Endodermal cell (in vitro differentiated cells): ENCODE measurements at regions not wholly inside any gene's neighbourhood (a gene's known extent, or its start where the extent isn't known, plus 50 kb on each side); places are given as distances from the start of the nearest gene placed in this dataset.

Source experiments
- DNase-seq: peaks from one replicate; pipeline ENCODE4 v3.0.0-alpha.2; 2017
- H3K27ac ChIP-seq: 2 replicates; pipeline ENCODE4 v1.5.1; 2013; ENCODE audit warnings: mild to moderate bottlenecking, low read depth, low read length, moderate library complexity
- H3K27me3 ChIP-seq: 2 replicates; pipeline ENCODE4 v1.6.1; 2013; ENCODE audit warnings: mild to moderate bottlenecking, low read length, moderate library complexity; ENCODE audit not compliant: insufficient read depth, control insufficient read depth, poor library complexity, severe bottlenecking
- H3K36me3 ChIP-seq: 2 replicates; pipeline ENCODE4 v1.7.0; 2013; ENCODE audit warnings: mild to moderate bottlenecking, low read length, moderate library complexity; ENCODE audit not compliant: control insufficient read depth, insufficient read depth
- H3K4me1 ChIP-seq: one replicate; pipeline ENCODE4 v1.7.0; 2013; ENCODE audit warnings: low read length; ENCODE audit not compliant: control insufficient read depth, insufficient read depth
- H3K4me3 ChIP-seq: 2 replicates; pipeline ENCODE4 v1.5.1; 2013; ENCODE audit warnings: mild to moderate bottlenecking, low read length, moderate library complexity
- H3K9ac ChIP-seq: 2 replicates; pipeline ENCODE4 v1.6.1; 2013; ENCODE audit warnings: mild to moderate bottlenecking, low read length, moderate library complexity; ENCODE audit not compliant: poor library complexity, severe bottlenecking; ENCODE audit errors: extremely low read depth
- H3K9me3 ChIP-seq: 2 replicates; pipeline ENCODE4 v1.6.1; 2013; ENCODE audit warnings: mild to moderate bottlenecking, low read length, moderate library complexity; ENCODE audit not compliant: control insufficient read depth
- H3K27ac Mint-ChIP-seq: 2 replicates; pipeline ENCODE4 v1.8.0; 2020; ENCODE audit warnings: mixed read lengths
- H3K27me3 Mint-ChIP-seq: 2 replicates; pipeline ENCODE4 v1.8.0; 2021; ENCODE audit warnings: mild to moderate bottlenecking, mixed read lengths; ENCODE audit not compliant: insufficient read depth
- H3K36me3 Mint-ChIP-seq: 2 replicates; pipeline ENCODE4 v1.8.0; 2020; ENCODE audit warnings: low read depth, mixed read lengths
- H3K4me1 Mint-ChIP-seq: 2 replicates; pipeline ENCODE4 v1.8.0; 2020; ENCODE audit warnings: mixed read lengths
- H3K4me3 Mint-ChIP-seq: 2 replicates; pipeline ENCODE4 v1.8.0; 2020; ENCODE audit warnings: mild to moderate bottlenecking, moderate library complexity, mixed read lengths
- H3K9me3 Mint-ChIP-seq: 2 replicates; pipeline ENCODE4 v1.8.0; 2020; ENCODE audit warnings: mild to moderate bottlenecking, mixed read lengths
- WGBS, 2 experiments: methylation state at CpG; one replicate each; pipeline versions ENCODE4 v1.1.5 to v1.1.7; 2013; ENCODE audit warnings: missing lambda C conversion rate in 2 of 2, mixed read lengths in 1 of 2; ENCODE audit not compliant: insufficient coverage in 1 of 2, insufficient read length in 1 of 2; 5-methylcytosine and 5-hydroxymethylcytosine counted together
- TF ChIP-seq, protein P1 (sequence below): fragments of 200-600 bp; sonication (generic); conservative IDR thresholded peaks from 2 replicates; pipeline ENCODE4 v1.5.0; 2021; ENCODE audit warnings: antibody characterized with exemption, mild to moderate bottlenecking

GRCh38 chr11:112525270-112525669 lies 264.6 kb upstream of the PLET1 start:
- H3K9me3 Mint-ChIP-seq, result no peaks in the 10 kb centered on the region
- H3K27ac Mint-ChIP-seq, result no peak overlapping the region
- H3K27me3 Mint-ChIP-seq, result peaks cover 10% of the 10 kb centered on the region
- TF ChIP-seq, protein P1, sequence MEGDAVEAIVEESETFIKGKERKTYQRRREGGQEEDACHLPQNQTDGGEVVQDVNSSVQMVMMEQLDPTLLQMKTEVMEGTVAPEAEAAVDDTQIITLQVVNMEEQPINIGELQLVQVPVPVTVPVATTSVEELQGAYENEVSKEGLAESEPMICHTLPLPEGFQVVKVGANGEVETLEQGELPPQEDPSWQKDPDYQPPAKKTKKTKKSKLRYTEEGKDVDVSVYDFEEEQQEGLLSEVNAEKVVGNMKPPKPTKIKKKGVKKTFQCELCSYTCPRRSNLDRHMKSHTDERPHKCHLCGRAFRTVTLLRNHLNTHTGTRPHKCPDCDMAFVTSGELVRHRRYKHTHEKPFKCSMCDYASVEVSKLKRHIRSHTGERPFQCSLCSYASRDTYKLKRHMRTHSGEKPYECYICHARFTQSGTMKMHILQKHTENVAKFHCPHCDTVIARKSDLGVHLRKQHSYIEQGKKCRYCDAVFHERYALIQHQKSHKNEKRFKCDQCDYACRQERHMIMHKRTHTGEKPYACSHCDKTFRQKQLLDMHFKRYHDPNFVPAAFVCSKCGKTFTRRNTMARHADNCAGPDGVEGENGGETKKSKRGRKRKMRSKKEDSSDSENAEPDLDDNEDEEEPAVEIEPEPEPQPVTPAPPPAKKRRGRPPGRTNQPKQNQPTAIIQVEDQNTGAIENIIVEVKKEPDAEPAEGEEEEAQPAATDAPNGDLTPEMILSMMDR, result no peak
- H3K4me1 Mint-ChIP-seq, result peaks cover 10% of the 10 kb centered on the region
- Histone ChIP-seq H3K4me3 (no peak overlapping the region), H3K27me3 (no peaks in the 10 kb centered on the region), H3K9me3 (no peaks in the 10 kb centered on the region), H3K36me3 (no peaks in the 10 kb centered on the region), H3K27ac (no peak overlapping the region), H3K9ac (no peak overlapping the region), H3K4me1 (no peaks in the 10 kb centered on the region)
- H3K4me3 Mint-ChIP-seq, result no peak overlapping the region
- no peaks in the 10 kb centered on the region for H3K36me3 Mint-ChIP-seq
- DNase-seq, result peak; percentile 38
- 93% methylated on average over 5 of the region's 5 CpGs for WGBS, 2 experiments

- Histone ChIP-seq H3K27me3 (no peaks in the 10 kb centered on the region), H3K36me3 (no peaks in the 10 kb centered on the region), H3K4me3 (no peak overlapping the region), H3K27ac (no peak overlapping the region), H3K9ac (no peak overlapping the region), H3K4me1 (no peaks in the 10 kb centered on the region), H3K9me3 (no peaks in the 10 kb centered on the region)
- 78 to 96% methylated on average over 4 to 7 of the region's 7 CpGs for WGBS, 2 experiments
- peak; percentile 35 for DNase-seq
- peaks cover 10% of the 10 kb centered on the region for H3K4me1 Mint-ChIP-seq
- TF ChIP-seq, protein P1, result no peak
- H3K27me3 Mint-ChIP-seq, result peaks cover 10% of the 10 kb centered on the region
- H3K4me3 Mint-ChIP-seq, result no peak overlapping the region
- H3K9me3 Mint-ChIP-seq, result no peaks in the 10 kb centered on the region
- H3K27ac Mint-ChIP-seq, result no peak overlapping the region
- no peaks in the 10 kb centered on the region for H3K36me3 Mint-ChIP-seq
Observed at GRCh38 chr11:112525844-112526590, 265.4 kb upstream of the PLET1 start.

GRCh38 chr11:112526699-112527416 lies 266.2 kb upstream of the PLET1 start:
- H3K36me3 ChIP-seq, result no peaks in the 10 kb centered on the region
- H3K4me1 ChIP-seq, result no peaks in the 10 kb centered on the region
- H3K4me1 Mint-ChIP-seq, result peaks cover 10% of the 10 kb centered on the region
- no peak overlapping the region for H3K27ac ChIP-seq
- peak; percentile 45 for DNase-seq
- H3K4me3 Mint-ChIP-seq, result no peak overlapping the region
- no peak overlapping the region for H3K27ac Mint-ChIP-seq
- TF ChIP-seq, protein P1, result no peak
- no peak overlapping the region for H3K9ac ChIP-seq
- H3K36me3 Mint-ChIP-seq, result no peaks in the 10 kb centered on the region
- no peaks in the 10 kb centered on the region for H3K9me3 ChIP-seq
- H3K4me3 ChIP-seq, result no peak overlapping the region
- H3K27me3 ChIP-seq, result no peaks in the 10 kb centered on the region
- H3K27me3 Mint-ChIP-seq, result peaks cover 10% of the 10 kb centered on the region
- 97 to 100% methylated on average over 1 to 2 of the region's 2 CpGs for WGBS, 2 experiments
- H3K9me3 Mint-ChIP-seq, result no peaks in the 10 kb centered on the region
